ENCODE measurements at regions not wholly inside any gene's neighbourhood (a gene's known extent, or its start where the extent isn't known, plus 50 kb on each side); places are given as distances from the start of the nearest gene placed in this dataset.
"Not testable (repeated sequence)": the region's sequence is repeated elsewhere in the genome, so short reads cannot be mapped to it uniquely, and the experiment has no call there.

DNA sequence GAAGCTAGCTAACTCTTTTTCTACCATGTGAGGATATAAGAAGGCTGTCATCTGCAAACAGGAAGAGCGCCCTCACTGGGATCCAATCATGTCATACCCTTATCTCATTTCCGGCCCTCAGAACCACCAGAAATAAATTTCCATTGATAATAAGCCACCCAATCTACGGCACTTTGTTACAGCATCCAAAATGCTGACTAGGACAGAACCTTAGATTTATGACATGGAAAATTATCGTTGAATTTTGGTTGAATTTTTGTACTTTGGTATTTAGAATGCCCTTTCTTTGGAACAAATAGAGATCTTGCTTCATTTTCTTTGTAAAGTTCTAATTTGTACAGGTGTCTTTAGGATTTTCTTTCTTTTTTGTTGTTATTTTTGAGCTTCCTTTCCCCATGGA is 53.3 kb upstream of the CYLC2 start:
- DNase-seq (ENCODE audit: low spot score in 2 of 2) (no peak), FAIRE-seq (no peak)

DNA sequence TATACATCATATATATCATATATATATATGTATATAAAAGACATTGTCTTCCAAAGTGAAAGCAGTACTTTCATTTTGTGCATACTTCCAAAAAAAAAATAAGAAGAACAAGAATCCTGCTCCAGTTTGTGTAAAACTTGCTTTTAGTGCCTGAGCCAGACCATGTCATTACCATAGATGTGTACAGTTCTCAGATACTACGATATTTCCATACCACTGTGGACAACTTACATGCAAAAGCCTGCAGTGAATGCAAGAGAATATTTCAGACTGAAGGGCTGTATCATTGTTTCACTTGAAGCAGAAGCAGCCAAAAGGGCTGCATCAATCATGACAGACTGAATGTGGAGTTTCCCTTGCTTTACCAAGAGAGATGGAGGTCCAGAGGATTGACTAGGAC is 72.6 kb upstream of the CYLC2 start:
- FAIRE-seq: no peak

DNA sequence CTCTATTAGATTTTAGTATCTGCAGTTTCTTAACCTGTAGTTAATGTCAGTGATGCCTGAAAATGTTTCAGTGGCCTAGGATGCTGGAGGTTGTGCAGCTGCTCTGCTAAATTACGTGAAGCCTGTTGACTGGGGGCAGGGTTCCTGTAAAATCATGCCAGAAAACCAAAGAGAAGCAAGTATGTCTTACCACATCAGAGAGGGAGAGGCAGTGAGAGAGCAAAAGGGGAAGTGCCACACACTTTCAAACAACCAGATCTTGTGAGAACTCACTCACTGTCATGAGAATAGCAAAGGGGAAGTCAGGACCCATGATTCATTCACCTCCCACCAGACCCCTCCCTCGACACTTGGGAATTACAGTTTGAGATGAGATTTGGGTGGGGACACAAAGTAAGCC is 83.9 kb upstream of the CYLC2 start:
- DNase-seq (ENCODE audit: low spot score in 2 of 2): no peak
- no peak for FAIRE-seq

More for the DNA sequence above, 72.6 kb upstream of the CYLC2 start:
- no peak for DNase-seq (ENCODE audit: low spot score in 2 of 2)

DNA sequence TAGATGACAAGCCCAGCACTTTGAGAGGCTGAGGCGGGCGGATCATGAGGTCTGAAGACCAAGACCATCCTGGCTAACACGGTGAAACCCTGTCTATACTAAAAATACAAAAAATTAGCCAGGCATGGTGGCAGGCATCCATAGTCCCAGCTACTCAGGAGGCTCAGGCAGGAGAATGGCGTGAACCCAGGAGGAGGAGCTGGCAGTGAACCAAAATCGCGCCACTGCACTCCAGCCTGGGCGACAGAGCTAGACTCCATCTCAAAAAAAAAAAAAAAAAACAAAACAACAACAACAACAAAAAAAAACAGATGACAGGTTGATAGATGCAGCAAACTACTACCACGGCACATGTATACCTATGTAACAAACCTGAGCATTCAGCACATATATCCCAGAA is 89.3 kb upstream of the CYLC2 start:
- DNase-seq (ENCODE audit: low spot score in 2 of 2): not testable (repeated sequence)

DNA sequence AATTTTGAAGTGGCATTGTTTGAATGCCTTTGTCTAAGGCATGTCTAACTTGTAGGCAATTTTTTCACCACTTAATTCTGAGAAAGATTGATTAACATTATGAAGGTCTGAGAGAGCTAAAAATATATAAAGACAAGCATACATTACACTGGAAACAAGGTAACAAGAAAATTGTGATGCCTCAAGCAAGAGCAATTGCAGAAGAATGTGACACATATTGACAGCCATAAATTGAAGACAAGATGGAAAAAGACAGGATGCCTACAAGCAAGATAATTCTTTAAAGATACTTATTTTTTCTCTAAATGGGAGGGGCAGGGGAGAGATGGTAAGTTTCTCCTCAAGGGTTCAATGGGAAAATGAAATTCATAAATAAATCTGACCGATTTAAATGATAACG is 103.1 kb upstream of the CYLC2 start:
- FAIRE-seq (no peak), DNase-seq (ENCODE audit: low spot score in 2 of 2) (no peak)

More for the DNA sequence above, 89.3 kb upstream of the CYLC2 start:
- not testable (repeated sequence) for FAIRE-seq

DNA sequence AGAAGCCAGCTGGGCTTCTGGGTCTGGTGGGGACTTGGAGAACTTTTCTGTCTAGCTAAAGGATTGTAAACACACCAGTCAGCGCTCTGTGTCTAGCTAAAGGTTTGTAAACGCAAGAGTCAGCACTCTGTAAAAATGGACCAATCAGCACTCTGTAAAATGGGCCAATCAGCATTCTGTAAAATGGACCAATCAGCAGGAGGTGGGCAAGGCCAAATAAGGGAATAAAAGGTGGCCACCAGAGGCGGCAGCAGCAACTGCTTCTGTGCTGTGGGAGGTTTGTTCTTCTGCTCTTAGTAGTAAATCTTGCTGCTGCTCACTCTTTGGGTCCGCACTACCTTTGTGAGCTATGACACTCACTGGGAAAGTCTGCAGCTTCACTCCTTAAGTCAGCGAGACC is 106.4 kb upstream of the CYLC2 start:
- not testable (repeated sequence) for FAIRE-seq

DNA sequence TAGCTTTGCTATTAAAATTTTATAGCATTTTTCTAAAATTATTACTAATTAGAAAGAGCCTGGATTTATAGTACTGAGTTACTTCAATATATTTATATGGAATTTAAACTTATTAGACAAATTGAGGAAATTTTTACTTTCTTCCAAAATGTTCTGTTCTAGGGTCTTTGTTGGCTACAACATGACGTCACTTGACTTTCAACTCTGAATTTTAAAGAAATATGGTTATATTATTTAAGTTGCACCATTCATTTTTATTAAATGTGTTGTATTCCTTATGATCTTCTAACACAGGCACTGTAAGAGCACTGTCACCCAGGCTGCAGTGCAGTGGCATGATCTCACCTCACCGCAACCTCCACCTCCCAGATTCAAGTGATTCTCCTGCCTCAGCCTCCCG is 119.4 kb upstream of the CYLC2 start:
- DNase-seq (ENCODE audit: low spot score in 2 of 2): no peak
- FAIRE-seq: no peak

More for the DNA sequence above, 106.4 kb upstream of the CYLC2 start:
- DNase-seq (ENCODE audit: low spot score in 2 of 2): not testable (repeated sequence)

DNA sequence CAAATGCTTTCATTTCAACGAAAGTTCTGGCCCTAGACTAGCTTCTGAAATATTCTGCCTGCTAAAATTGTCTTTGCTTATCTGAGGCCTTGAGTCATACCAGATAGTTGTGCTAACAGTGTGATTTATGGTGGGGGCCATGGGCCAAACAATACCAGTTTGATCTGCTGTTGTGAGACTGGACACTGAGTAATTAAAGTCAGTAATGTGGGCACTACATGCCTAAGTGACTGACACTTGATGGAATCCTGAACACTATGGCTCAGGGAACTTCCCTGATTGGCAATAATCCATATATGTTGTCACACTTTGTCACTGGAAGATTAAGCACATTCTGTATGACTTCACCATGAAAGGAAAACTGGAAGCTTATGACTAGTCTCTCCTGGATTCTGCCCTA is 127.6 kb upstream of the CYLC2 start:
- no peak for DNase-seq (ENCODE audit: low spot score in 2 of 2)
- FAIRE-seq: no peak

DNA sequence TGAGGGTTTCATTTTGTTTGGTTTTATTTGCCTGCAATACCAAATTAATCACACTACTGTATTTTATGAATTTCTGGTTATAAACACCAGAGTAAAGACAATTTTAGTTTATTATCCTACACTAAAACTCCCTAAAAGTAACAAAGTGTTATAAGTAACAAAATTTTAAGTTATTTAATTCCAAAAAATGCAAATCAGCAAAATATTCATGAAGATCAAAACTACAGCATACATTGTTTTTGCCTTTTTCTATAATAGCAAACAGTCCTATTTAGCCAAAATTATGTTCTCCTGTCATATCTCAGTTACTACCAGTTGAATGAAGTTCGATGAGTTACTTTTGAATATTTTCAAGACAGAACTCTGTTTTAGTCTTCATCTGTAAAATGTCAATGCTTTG is 132.7 kb upstream of the CYLC2 start:
- FAIRE-seq: no peak
- no peak for DNase-seq (ENCODE audit: low spot score in 2 of 2)

DNA sequence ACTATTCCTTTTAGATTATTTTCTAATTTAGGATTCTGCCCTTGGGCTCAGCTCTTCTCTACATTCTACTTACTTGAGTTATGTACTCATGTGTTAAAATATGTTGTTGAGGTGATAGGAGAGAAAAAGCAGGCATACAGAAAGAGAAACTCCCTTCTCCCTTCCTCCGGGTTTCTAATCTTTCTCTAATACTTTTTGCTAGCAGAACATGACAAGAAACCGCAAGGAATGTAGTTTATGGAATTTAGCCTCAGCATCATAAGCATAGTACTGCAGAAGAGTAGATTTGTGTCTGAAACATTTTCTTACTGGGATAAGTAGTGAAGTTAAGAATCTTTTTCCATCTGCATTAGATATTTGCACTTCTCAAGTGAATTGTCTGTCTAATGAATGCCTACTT is 139.5 kb upstream of the CYLC2 start:
- DNase-seq (ENCODE audit: low spot score in 2 of 2) (no peak), FAIRE-seq (no peak)

DNA sequence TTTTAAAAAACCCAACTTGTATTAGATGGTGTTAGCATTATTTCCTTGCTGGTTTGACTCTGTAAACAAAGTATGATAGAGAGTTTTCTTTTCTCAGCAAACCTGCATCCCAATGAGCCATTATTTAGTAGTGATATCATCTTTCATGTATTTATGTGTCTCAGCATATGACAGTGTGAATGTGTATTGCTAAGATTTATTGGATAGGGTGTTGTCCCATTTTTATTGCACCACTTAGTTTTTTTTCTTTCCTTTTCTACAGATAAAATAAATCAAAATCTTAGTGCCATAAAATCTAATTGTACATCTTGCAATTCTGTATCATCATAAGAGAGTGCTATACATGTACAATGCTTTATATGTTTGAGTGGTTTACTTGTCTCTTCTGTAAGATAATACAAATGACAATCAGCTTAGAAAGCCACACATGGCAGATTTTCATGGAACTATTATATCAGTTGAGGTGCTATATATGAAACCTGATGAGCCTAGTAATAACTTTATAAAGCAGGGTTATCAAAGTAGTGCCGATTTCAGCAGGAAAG is 149.2 kb upstream of the CYLC2 start:
- DNase-seq (ENCODE audit: low spot score in 2 of 2) (no peak), FAIRE-seq (no peak)

DNA sequence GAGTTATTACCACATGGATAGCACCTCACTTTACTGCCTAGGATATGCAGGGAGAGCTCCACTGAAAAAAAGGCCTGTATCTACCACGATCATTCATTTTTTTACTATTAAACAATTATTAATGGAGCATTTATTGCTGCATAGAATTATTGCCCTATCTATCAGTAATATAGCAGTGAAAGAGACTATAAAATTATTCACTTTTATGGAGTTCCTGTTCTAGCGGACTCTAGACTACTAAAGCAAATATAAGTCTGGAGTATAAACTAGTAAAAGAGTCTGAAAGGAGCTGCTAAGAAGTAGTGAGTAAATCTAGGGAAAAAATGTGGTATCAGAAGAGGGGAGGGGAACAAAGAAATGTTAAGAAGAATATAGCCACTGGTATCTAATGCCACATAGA is 150.4 kb upstream of the CYLC2 start:
- DNase-seq (ENCODE audit: low spot score in 2 of 2) (no peak), FAIRE-seq (no peak)

DNA sequence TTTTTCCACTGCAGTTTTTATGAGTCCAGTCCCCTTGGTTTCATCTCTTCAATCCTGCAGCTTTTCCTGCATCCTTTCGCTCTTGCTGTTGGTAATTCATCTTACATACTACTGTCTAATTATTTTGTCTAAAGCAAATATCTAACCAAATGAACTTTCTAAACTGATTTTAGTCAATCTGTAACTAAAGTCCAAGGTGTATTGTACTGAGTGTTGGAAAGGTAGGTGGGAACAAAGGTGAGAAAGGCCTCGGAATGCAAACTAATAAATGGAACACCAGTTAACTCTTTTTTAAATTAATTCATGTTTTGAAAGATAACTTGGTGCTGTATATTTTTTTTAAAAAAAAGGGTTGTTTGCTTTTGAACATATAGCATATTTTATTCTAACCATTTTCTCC is 152.7 kb upstream of the CYLC2 start:
- FAIRE-seq (no peak), DNase-seq (ENCODE audit: low spot score in 2 of 2) (no peak)

DNA sequence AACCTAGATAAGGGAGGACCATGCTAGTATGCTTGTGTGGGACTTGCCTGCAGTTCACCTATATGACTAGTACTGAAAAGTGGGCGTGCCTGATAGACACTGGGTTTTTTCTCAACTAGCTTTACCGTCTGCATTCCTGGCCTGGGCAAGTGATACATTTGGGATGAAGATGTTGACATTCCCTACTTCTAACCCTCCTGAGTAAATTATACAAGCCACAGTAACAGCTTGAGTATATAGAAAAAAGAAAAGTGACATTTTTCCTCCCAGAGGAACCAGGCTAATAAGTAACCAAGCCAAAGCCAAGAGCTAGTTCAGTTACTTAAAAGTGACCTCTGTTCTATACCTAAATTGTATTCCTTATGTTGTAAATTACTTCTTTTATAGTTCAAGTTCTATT is 153.8 kb upstream of the CYLC2 start:
- FAIRE-seq (no peak), DNase-seq (ENCODE audit: low spot score in 2 of 2) (no peak)

DNA sequence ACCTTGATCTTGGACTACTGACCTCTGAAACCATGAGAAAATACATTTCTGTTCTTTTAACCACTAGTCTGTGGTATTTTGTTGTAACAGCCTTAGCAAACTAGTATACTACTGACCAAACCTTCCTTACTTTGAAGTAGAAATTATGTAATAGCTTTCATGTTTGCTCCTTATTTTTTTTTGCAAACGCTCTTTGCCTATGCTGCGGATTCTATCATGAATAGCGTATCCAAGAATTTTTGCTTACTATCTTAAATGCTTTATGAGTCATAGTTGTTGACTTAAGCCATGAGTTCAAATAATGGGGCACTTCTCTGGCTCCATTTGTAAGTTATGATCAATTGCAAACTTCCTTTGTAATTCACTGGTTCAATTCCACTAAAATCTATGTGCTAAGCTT is 154.8 kb upstream of the CYLC2 start:
- FAIRE-seq: no peak
- DNase-seq (ENCODE audit: low spot score in 2 of 2): no peak

DNA sequence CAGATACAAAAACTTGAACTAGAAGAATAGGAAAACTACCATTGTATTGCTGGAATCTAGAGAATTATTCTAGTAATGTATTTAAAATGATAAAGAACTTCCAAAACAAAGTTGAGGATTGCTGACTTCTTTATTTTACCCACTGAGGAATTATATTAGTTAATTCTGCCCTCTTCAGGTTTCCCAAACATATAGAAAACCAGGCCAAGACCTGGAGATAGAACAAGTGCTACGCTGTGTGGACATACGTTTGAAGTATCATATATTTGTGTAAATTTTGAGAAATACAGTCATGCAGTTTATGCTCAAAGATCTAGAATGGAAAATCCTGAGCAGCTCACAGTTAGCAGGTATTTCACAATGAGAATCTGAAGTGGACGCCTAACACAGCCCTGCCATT is 162.3 kb upstream of the CYLC2 start:
- DNase-seq (ENCODE audit: low spot score in 2 of 2) (no peak), FAIRE-seq (no peak)

DNA sequence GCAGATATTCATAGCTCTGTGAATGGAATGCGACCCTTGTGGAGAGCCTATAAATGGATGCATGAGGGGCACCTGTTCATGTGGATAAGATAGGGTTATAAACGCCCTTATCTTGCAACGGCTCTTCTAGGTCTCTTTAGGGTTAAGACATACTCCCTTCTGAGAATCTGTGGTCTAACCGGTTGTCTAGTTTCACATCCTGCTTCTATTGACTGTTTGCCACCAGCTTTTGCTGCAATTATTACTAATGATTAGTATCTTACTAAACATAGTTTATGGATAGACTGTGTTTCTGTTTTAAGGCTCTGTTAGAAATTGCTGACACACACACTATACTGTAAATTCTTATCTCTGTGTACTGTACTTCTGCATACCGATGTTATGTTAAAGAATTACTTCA is 198.9 kb upstream of the CYLC2 start:
- FAIRE-seq: no peak

DNA sequence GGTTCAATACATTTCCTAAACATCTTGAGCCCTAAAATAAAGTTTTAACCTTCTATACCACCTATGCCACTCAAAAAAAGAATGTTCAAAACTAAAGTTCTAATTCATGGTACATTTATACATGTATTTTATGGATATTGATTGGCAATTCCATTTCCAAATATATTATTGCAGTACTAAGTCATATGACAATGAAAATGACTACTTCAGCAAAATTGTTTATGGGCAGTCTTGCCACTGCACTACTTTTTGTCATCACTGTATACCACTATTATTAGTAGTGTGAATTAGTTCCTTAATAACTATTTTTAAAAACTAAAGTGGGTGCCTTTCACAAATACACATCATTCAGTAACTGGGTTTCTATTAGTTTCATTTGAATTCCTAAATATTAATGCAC is 199.6 kb upstream of the CYLC2 start:
- no peak for DNase-seq (ENCODE audit: low spot score in 2 of 2)
- no peak for FAIRE-seq

More for the DNA sequence above, 198.9 kb upstream of the CYLC2 start:
- no peak for DNase-seq (ENCODE audit: low spot score in 2 of 2)

DNA sequence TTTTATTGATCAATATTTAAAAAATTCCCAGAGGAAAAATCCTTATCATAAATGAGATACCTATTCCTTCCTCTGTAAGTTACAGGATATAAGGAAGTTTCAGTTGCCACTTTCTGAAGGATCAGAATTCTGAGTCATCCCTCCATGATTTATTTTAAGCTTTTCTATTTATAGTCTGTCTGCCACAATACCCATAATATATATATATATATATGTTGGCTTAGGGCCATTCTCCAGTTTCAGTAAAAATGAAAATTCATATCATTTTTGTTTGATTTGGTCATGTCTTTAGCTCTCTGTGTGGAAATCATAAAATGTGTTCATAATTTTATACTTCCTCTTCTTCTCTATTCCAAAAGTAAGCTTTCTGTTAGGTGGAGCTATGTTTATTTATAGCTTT is 215.8 kb upstream of the CYLC2 start:
- DNase-seq (ENCODE audit: low spot score in 2 of 2) (no peak), FAIRE-seq (no peak)

DNA sequence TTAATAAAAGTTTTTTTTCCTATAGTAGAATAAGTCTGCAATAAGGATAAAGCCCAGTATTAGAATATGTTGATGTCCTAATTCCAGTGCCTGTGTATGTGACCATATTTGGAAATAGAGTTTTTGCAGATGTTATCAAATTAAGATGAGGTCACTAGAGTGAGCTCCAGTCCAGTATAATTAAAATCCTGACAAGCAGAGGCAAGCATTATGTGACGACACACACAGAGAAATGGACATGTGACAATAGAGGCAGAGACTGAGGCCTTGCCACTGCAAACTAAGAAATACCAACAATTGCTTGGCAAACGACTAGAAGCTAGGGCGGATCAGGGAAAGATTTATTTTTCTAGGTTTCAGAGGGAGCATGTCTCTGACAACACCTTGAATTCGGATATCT is 216.4 kb upstream of the CYLC2 start:
- FAIRE-seq (no peak), DNase-seq (ENCODE audit: low spot score in 2 of 2) (no peak)

DNA sequence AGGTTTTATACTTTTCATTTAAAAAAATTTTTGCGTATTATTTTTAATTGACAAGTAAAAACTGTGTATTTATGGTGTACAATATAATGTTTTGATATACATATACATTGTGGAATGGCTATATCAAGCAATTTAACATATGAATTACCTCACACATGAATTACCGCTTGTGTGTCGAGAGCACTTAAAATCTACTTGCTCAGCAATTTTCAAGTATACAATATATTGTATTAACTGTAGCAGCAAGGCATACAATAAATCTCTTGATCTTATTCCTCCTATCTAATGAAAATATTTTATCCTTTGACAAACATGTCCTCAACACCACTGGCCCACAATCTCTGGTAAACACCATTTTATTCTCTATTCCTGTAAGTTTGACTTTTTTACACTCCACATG is 224.4 kb upstream of the CYLC2 start:
- DNase-seq (ENCODE audit: low spot score in 2 of 2) (no peak), FAIRE-seq (no peak)

DNA sequence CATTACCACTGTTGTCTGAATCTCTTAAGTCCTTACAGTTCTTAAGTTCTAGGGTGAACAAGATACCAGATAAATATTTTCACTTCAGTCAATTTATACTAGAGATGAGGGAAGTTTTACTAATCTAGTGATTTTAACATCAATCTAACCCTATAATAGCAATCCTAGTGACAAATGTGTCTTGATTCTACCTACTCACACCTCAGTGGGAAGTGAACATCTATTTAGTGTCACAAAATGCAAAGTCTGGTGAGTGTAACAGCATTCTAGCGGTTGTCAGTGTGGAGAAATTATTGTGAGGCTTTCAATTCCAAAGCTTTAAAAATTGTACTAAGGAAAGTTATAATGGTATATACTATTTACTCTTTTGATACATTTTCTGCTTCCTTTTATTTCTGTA is 225.8 kb upstream of the CYLC2 start:
- no peak for DNase-seq (ENCODE audit: low spot score in 2 of 2)
- FAIRE-seq: no peak

DNA sequence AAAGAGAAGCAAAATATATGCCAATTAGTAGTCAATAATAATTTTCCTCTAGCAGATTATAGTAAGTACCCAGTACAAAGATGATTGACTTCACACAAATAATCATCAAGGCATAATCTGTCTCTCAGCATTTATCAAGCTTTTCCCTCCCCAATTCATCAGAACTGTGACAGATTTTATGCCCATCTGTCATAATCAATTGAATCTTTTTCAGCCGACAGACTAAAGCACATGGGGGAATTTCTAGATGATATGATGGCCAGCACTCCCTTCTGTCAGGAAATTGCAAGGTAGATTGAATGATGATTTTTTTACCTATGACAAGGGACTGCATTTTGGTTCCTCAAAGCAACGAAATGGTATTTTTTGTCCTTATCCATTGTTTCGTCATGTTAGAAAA is 227.1 kb upstream of the CYLC2 start:
- DNase-seq (ENCODE audit: low spot score in 2 of 2) (no peak), FAIRE-seq (no peak)
